GM18498 (cell line): ENCODE measurements at regions not wholly inside any gene's neighbourhood (a gene's known extent, or its start where the extent isn't known, plus 50 kb on each side); places are given as distances from the start of the nearest gene placed in this dataset.
A peak's percentile ranks its signal among the peaks of the same experiment; 100 is the strongest.

ENCODE experiments used
- ATAC-seq: cut with Tn5 transposase; IDR thresholded peaks from one replicate; pipeline ENCODE4 v1.9.1; 2021; ENCODE audit warnings: mild to moderate bottlenecking, moderate library complexity; ENCODE audit not compliant: unreplicated experiment

DNA sequence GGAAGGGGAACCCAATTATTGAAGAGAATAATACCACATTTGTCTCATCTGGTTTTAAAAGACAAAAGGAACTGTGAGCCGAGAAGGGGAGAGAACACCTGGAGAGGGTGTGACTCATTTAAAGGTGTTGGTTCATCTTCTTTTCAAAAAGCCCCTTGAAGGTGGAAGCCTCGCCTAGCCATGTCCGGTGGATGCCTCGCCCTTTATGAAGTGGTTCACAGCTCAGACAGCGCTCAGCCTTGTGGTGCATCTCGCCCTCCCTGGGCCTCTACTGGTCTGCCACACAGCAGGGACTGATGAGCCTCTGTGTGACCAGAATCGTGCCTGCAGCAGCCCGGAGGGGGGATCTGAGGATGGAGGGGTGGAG is 290.0 kb upstream of the CXCR4 start:
- ATAC-seq, result no peak

DNA sequence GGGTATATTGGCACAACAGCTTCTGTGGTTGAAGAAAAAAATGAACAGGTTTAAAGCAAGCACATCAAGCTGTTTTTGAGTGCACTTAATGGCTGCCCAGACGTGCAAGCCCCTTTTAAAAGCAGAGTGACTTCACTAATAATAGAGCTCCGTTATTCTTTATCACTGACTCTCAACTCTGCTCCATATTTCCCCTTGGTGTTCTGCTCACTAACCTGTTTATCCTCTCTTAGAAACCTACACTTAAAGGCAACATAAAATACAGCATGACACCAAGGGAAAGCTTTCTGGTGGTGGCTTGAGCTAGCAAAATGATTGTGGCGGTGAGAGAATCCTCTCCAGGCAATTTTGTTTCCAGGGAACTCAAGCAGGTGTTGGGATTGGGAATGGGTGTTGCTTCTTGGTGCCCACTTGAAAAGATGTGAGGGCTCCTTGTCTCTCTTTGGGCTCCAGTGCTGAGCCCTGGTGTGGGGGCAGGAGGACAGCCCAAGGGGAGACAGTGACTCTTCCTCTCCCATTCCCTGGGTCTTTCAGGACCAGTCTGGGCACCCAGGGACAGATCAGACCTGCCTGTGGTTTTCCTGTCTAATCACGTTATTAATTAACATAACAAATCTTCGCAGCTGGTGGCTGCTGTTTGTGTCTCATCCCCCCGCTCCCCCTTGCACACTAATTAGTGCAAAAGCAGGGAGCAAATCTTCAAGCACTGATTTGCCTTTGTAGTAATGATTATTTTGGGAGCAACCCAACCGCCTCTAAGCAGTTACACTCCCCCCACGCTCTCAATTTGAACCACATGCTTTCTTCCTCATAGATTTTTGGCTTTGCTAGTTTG is 289.4 kb upstream of the CXCR4 start:
- no peak for ATAC-seq

DNA sequence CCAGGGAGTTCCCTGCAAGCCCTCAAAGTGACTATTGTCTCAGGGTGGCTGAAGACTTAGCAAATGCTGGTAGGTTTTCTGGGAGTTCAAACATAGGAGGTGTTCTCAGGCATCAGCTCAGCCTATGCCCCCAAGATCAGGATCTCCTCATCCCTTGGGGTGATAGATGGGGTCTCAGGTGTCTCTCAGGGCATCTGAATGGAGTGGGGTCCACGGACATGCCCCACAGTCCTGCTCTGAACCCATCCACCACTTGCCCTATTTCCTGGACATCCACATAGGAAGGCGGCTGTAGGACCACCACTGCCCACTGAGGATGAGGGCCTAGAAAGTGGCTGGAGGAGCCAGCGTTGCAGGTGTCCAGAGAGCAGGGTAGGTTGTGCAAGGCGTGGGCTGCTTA is 287.0 kb upstream of the CXCR4 start:
- no peak for ATAC-seq

DNA sequence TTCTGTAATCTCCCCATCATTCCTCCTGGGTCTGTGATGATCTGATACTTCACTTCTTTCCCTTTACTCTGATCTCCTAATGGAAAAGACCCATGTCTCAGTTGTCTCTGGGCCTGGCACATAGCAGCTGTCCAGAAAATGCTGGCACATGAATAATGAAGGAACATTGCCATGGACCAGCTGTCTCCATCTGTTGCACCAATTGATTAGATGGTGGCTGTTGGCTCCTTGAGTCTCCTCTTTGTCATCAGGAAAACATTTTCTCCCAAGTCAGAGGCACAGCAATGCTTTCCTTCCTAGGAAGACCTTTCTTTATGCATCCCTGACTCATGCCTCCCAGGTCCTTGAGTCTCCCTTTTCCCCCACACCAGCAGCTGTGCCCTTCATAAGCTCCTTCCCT is 286.2 kb upstream of the CXCR4 start:
- ATAC-seq, result no peak

DNA sequence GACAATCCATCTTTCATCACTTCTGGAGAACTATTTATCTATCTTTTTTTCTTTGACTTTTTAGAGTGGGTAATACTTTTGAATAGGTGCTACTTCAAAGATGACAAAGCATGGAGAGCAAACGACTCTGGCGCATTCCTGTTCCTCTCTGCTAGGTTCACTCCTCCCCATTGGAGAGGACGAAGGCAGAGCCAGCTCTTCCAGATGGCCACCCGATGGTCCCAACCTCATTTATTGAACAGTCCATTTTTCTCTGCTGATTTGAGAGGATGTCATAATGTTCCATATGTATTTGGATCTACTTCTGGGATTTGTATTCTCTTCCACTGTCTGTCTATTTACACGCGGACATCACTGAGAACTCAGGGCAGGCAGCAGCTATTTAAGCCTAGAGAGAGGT is 284.3 kb upstream of the CXCR4 start:
- no peak for ATAC-seq

DNA sequence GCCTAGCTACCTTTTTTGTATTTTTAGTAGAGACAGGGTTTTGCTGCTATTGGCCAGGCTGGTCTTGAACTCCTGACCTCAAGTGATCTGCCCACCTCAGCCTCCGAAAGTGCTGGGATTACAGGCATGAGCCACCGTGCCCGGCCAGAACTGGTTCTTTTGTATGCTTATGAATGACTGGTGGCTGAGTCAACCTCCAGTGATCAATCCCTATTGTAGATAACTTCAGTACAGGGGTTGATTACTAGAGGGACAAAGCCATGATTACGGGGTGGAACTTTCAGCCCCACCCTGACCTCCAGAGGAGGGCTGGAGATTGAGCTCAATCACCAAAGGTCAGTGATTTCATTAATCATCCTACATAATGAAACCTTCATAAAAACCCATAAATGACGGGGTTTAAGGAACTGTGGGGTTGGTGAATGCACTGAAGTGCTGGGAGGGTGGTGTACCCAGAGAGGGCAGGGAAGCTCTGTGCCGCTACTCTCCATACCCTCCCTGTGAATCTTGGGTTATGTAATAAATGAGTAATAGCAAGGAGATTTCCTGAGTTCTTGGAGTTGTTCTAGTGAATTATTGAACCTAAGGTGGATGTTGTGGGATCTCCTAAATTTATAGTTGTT is 281.8 kb upstream of the CXCR4 start:
- ATAC-seq, result no peak

DNA sequence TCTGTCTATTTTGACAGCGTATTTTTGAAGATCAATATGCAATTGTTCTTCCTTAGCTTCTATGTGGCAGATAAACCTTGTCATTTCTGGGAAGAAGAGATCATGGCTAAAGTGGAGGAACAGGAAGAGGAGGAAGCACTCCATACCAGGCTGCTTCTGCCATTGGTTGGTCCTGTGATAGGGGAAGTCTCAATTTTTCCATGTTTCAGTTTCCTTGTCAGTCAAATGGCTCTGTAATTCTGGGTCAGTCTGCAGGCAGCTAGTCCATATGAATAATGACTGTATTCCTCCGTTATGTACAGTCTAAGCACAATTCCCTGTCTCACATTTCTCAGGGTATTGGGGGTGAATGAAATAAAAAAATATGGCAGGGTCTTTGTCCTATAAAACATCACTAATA is 277.6 kb upstream of the CXCR4 start:
- ATAC-seq, result no peak

DNA sequence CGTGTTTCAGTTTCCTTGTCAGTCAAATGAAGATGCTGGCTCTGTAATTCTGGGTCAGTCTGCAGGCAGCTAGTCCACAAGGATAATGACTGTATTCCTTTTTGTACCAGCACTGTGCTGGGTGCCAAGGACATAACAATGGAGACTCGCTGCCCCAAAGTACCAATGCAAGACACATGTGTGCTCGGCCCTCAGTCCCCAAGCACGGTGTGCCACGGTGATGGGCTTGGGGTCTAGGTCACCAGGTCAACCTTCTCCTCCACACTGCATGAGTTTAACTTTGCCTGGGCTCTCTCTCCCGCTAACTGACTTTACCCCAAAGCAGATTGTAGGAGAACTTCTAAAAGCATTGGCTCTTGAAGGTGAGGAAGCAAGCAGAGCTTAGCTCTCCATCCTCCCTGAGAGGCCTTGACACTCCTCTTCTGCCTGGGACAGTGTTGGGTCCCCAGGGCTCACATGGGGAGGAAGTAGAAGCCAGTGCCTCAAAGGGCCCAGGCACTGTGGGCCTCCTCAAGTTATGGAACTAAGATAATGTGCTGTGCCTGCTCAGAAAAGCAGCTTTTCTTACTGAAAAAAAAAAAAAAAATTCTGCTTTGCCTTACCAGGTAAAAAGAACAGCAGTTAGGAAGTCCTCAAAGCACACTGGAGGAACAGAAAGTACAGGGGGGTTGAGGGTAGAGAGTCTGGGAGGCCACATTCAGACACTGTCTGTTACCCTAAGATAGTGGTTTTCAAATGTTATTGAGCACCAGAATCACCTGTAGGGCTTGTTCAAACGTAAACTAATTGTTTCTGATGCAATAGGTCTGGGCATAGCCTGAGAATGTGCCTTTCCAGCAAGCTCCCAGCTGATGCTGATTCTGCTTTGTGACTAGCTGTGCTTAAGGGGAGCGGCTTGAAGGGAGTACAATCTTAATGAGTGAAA is 276.4 kb upstream of the CXCR4 start:
- peak; percentile 61 for ATAC-seq

DNA sequence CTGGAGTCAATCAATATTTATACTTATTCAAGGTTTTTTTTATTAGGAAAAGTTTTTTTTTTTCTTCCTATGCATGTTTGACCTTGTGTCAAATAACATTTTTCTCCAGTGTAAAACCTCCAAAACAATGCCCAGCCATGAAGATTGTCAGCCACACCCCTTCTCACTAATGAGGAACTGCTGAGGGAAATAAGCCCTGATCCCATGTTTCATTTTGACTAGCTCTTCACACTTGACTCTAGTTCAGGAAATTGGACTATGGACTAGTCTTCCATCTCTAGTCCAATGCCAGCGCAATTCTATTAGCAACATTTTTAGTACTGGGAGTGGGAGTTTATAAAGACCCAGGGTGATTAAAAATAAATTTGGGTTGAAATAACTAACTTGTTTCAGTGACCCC is 275.6 kb upstream of the CXCR4 start:
- ATAC-seq, result no peak

DNA sequence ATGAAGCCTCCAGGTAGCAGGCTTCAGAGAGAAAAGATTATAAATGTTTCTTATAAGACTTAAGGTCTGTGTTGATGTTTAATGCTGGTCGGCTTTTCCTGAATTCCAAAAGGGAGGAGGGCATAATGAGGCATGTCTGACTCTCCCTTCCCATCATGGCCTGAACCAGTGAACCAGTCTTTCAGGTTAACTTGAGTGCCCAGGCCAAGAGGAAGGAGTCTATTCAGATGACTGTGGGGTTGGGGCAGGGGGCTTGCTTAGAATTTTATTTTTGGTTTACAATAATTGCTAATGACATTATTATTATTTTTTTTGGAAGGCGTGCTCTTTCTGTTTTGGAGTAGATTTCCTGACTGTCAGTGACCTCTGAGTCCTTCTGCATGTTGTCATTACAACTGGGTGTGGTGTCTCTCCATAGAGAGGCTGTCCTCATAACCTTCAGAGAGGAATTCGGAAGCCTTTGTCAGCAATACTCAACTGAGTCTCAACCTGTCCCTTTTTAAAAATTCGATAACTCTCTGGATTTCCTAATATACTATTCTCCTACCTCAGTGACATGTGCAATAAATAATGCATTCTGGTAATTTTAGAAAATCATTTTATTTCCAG is 275.1 kb upstream of the CXCR4 start:
- ATAC-seq, result no peak

DNA sequence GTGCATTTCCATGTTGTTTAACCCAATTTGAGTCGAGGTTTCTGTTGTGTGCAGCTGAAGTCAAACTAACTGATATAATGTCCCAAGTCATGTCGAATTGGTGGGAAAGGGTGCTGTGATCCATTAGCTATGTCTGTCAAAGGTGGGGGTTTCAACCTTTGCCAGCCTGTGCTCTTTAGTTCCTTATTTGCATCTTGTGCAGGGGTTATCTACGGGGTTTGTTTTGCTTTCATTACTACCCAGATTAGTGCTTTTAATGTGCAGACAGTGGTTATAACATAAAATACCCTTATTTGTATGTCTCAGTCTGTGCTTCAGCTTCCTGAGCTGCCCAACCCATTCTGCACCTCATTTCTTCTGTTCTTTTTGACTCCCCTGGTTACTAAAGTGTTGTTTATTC is 271.9 kb upstream of the CXCR4 start:
- peak; percentile 90 for ATAC-seq

DNA sequence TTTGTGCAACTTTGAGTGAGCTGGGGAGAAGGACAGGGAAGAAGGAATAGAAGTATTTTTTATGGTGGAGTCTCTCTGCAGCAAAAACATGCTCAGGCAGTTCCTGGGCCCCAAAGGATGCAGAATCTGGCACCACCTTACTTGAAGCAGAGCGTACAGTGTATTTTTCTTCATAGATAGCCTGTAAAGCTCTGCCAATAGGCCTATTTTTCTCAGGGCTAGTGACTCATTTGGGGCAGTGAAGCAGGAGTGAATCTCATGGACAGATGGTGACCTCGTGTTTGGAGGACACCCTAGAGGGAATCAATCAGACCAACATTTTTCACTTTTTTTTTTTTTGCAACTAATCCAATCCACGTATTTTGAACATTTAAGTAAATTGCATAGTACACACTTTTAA is 268.1 kb upstream of the CXCR4 start:
- ATAC-seq, result no peak

DNA sequence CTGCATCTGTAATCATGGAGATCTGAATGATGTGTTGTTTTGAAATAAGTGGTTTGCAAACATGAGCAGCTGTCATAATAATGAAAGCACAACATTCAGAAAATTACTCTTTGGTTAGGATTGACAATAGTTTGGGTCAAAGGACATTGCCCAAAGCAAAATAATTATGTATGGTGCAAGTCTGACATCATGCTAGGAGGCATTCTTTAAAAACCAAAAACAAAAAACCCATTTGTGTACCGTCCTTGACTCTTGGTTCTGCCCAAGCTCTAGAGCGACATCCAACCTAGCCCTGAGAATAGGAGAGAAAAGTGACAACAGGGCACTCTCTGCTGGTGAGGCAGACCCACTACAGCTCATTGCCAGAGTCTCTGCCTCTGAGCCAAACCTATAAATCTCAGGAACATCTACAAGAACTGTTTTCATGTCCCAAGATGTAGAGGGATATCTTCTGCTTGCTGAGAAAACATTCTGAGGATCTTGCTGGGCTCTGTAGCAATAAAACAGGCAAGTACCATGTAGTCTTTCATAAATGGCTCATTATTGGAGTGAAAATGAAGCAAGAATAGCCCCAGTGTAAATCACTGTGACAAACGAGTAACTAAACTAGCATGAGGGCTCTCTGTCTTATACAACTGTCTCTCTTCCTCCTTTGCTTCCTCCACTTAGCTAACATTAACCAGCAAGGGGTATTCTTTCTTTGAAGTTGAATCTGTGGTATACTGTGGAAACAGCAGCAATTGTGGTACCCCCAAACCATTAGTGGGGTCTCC is 266.8 kb upstream of the CXCR4 start:
- peak; percentile 61 for ATAC-seq

DNA sequence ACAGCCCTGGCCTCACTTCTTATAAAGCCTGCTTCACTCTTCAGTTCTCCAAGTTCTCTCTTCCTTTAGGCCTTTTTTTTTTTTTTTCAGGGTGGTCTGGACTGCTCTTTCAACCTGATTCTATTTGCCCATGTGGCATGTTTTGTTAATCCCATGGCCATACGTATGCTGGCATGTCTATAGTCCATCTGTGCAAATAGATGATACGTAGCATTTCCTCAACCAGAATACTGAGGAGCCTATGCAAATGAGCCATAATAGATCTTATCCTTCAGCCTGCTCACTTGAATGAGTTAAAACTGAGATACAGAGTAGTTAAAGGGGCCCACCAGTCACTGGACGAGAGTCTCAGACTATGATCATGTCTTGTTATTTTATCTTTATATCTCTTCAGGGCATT is 265.2 kb upstream of the CXCR4 start:
- ATAC-seq, result no peak

DNA sequence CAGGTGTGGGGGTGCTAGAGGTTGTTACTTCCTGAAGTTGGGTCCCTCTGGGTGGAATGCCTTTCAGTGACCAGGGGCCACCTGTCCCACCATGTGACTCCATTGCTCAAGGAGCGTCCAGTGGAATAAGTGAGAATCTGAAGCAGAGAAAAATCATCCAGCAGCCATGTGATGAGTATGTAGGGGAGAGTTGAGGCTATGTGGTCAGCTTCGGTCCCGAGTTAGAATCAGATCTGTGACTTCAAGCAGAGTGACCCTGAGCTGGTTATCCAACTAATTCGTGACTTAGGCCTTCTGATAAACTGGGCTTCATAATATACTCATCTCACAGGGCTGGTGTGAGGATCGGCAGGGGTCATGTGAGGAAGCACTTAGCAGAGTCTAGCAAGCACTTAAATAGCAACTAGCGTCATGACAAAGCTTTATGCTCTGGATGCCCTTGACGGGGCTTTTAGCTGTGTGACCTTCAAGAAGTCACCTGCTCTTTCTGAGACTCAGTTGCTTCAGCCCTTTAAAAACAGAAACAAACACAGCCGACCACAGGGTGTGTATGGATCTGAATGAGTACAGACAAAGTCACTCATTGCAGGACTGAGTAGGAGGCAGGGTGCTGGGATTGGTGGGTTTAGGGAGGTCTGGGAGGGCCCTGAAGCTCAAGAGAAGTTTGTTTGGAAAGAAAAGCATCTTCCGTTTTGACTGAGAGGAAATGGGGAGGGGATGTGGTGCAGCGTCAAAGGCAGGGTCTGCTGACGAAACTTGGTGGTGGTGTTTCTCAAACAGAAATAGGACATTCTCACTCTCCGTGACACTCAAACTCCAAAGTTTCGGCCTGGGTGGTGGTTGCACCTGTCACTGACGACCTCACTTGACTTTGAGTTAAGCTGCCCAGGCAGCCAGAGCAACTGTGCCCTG is 264.0 kb upstream of the CXCR4 start:
- ATAC-seq, result peak; percentile 77

DNA sequence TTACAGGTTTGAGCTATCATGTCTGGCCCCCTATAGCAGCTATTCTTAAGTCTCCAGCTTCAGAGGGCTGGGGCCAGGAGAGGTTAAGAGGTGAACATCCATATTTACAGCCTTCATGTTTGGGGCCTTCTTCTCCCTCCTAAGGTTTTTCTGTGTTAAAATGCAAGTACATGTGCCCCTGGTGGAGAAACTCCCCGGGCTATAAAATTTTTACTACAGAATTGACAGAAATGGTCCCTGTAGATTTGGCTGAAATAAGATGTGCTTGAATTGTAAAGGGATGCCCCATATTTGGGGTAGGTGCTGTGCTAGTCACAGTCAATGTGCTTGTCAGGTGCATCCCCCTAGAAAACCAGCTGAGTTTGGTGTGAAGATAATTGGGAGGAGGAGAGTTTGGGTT is 263.3 kb upstream of the CXCR4 start:
- no peak for ATAC-seq

DNA sequence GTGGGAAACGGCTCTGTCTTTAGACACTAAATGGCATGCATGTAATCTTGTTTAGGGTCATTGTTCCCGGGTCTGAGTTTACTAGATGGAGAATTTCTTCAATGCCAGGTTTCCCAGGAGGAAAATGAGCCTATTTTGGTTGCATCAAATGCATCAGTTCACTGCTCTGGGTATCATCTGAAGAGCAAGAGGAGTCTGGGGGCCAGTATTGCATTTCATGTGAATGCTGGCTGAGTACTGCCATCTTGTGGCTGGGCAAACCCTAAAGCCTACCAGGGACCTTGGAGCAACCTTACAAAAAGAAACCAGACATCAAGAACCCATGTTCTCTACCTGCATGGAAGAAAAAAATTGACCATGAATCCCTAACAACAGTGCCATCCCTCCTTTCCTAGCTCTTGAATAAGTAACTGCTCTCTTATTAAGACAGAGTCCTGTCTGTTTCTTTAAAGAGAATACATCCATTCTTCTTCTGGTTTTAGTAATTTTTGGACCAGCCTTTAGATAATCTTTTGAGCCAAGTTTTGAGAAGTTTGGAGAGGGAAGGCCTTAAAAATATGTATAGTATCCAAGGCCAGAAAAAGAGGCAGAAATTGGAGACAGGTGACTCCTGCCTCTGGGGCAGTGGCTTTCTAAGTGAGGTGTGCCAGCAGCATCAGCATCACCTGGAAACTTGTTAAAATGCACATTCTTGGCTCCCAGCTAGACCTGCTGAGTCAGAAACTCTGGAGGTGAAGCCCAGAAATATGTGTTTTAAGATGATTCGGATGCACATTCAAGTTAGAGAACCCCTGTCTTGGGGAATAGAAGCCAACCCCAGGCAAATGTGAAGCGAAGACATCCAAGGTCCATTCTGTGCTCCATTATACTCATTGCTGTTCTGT is 261.0 kb upstream of the CXCR4 start:
- ATAC-seq, result no peak
